ENCODE measurements at regions not wholly inside any gene's neighbourhood (a gene's known extent, or its start where the extent isn't known, plus 50 kb on each side); places are given as distances from the start of the nearest gene placed in this dataset.

GRCh38 chr7:89800761-89801160, 353.5 kb upstream of the STEAP1 start:
- TF ChIP-seq CTCF (IDR thresholded peaks at IDR 0.05; ENCODE audit: insufficient read depth, low read depth, low read length, missing control alignments): no peak
- no peak overlapping the region for H3K4me3 ChIP-seq (ENCODE audit: low read length)
- DNase-seq (ENCODE audit: low read depth): no peak

- no peak overlapping the region for H3K4me3 ChIP-seq (ENCODE audit: low read length)
- no peak for TF ChIP-seq CTCF (IDR thresholded peaks at IDR 0.05; ENCODE audit: insufficient read depth, low read depth, low read length, missing control alignments)
Observed at GRCh38 chr7:89809291-89809690, 345.0 kb upstream of the STEAP1 start.

GRCh38 chr7:89813081-89813480, 341.2 kb upstream of the STEAP1 start:
- DNase-seq (ENCODE audit: low read depth): no peak
- no peak overlapping the region for H3K4me3 ChIP-seq (ENCODE audit: low read length)
- TF ChIP-seq CTCF (IDR thresholded peaks at IDR 0.05; ENCODE audit: insufficient read depth, low read depth, low read length, missing control alignments): no peak

More at GRCh38 chr7:89809291-89809690, 345.0 kb upstream of the STEAP1 start:
- DNase-seq (ENCODE audit: low read depth): no peak

- no peak for TF ChIP-seq CTCF (IDR thresholded peaks at IDR 0.05; ENCODE audit: insufficient read depth, low read depth, low read length, missing control alignments)
- H3K4me3 ChIP-seq (ENCODE audit: low read length): no peak overlapping the region
- DNase-seq (ENCODE audit: low read depth): no peak
Observed at GRCh38 chr7:89826121-89826520, 328.1 kb upstream of the STEAP1 start.

- no peak for DNase-seq (ENCODE audit: low read depth)
- no peak for TF ChIP-seq CTCF (IDR thresholded peaks at IDR 0.05; ENCODE audit: insufficient read depth, low read depth, low read length, missing control alignments)
Observed at GRCh38 chr7:89826557-89826956, 327.7 kb upstream of the STEAP1 start.

GRCh38 chr7:89837515-89837914, 316.8 kb upstream of the STEAP1 start:
- DNase-seq (ENCODE audit: low read depth): peak; percentile 11
- no peak overlapping the region for H3K4me3 ChIP-seq (ENCODE audit: low read length)
- no peak for TF ChIP-seq CTCF (IDR thresholded peaks at IDR 0.05; ENCODE audit: insufficient read depth, low read depth, low read length, missing control alignments)

More at GRCh38 chr7:89826557-89826956, 327.7 kb upstream of the STEAP1 start:
- H3K4me3 ChIP-seq (ENCODE audit: low read length): no peak overlapping the region

GRCh38 chr7:89839329-89839728, 314.9 kb upstream of the STEAP1 start:
- TF ChIP-seq CTCF (IDR thresholded peaks at IDR 0.05; ENCODE audit: insufficient read depth, low read depth, low read length, missing control alignments): no peak
- H3K4me3 ChIP-seq (ENCODE audit: low read length): no peak overlapping the region
- no peak for DNase-seq (ENCODE audit: low read depth)
